DOHH2 (cell line): ENCODE measurements at regions not wholly inside any gene's neighbourhood (a gene's known extent, or its start where the extent isn't known, plus 50 kb on each side); places are given as distances from the start of the nearest gene placed in this dataset.

Experiments used
- CTCF ChIP-seq: fragments of 200-600 bp; sonication (generic); IDR thresholded peaks from one replicate; pipeline ENCODE4 v1.5.1; 2014; ENCODE audit warnings: antibody characterized with exemption, mild to moderate bottlenecking, low read depth, low read length; ENCODE audit not compliant: poor library complexity, severe bottlenecking
- EZH2phosphoT487 ChIP-seq: fragments of 200-600 bp; sonication (generic); IDR thresholded peaks from 2 replicates; pipeline ENCODE4 v1.6.1; 2017; ENCODE audit warnings: borderline replicate concordance, mild to moderate bottlenecking, antibody characterized with exemption, low read length, moderate library complexity, mixed read lengths

GRCh38 chr12:115253049-115253448 is 569.1 kb upstream of the TBX3 start:
- TF ChIP-seq CTCF (no peak), EZH2phosphoT487 (no peak)
